Heart left ventricle (tissue), 13 donors: ENCODE measurements at regions not wholly inside any gene's neighbourhood (a gene's known extent, or its start where the extent isn't known, plus 50 kb on each side); places are given as distances from the start of the nearest gene placed in this dataset.

Experiments
- CTCF ChIP-seq, 12 donors: fragments of 200-600 bp; sonication (generic) in 4 of 12; IDR thresholded peaks; one replicate each; pipeline versions ENCODE4 v1.5.0 to v1.8.0; 2018 to 2022; ENCODE audit warnings: antibody characterized with exemption in 12 of 12, mild to moderate bottlenecking in 5 of 12
- POLR2A ChIP-seq, 2 donors: fragments of 450-650 bp; IDR thresholded peaks; one replicate each; pipeline ENCODE4 v1.6.1; 2017; ENCODE audit warnings: antibody characterized with exemption in 2 of 2, mild to moderate bottlenecking in 2 of 2, moderate library complexity in 2 of 2
- donor health status: ischemic (EF 13 %, LVEDD 7.1; RV severe dilation, severe dysfunction).
- donor health status: DM: no; HTN: yes; CAD: no.
- donor health status: DM: no; HTN: no; CAD: no.
- donor health status: ischemic (EF 25% LVEDD 6.9; RV normal size, moderate dysfunction).
- donor health status: ischemic (EF 25% LVEDD 5.7; RV mildly dilated, moderate dysfunction).
- donor health status: ischemic (EF 35%, LVEDD 5.7; RV mildly dilated, moderate dysfunction).
- donor health status: nonischemic (EF 11% LVEDD 7.7; RV severe dilation, severe dysfunction).
- donor health status: DM: yes; HTN: yes; CAD: no.
- donor health status: PGD.
- donor health status: ischemic (EF 29% LVEDD 5.4; RV normal size, mild dysfunction).
- donor health status: nonischemic (EF 23%, LVEDD 6.1; RV moderate dilation, normal function).

GRCh38 chr4:11042760-11043159, 358.2 kb upstream of the CLNK start:
- TF ChIP-seq CTCF (IDR thresholded peaks at IDR 0.05) (no peak), POLR2A (IDR thresholded peaks at IDR 0.05) (no peak)
